ENCODE measurements at regions not wholly inside any gene's neighbourhood (a gene's known extent, or its start where the extent isn't known, plus 50 kb on each side); places are given as distances from the start of the nearest gene placed in this dataset.

- H3K4me3 ChIP-seq (ENCODE audit: insufficient read depth, low read length) = peak overlapping the region; percentile 46
- H3K4me2 ChIP-seq (ENCODE audit: insufficient read depth, low read length) = peak overlapping the region; percentile 78
- no peak overlapping the region for H2AFZ ChIP-seq (ENCODE audit: low read length)
- no peak for TF ChIP-seq CTCF (IDR thresholded peaks at IDR 0.05; ENCODE audit: extremely low read depth, low read depth, low read length)
- no peaks in the 10 kb centered on the region for H3K36me3 ChIP-seq (ENCODE audit: insufficient read depth, low read length)
- no peaks in the 10 kb centered on the region for H3K9me3 ChIP-seq (ENCODE audit: low read depth, low read length)
- peaks cover 72% of the 10 kb centered on the region for H3K4me1 ChIP-seq (ENCODE audit: insufficient read depth, low read length)
- no peaks in the 10 kb centered on the region for H4K20me1 ChIP-seq (ENCODE audit: insufficient read depth, low read length)
- peaks cover 4% of the 10 kb centered on the region for H3K27me3 ChIP-seq (ENCODE audit: insufficient read depth, low read length)
- H3K27ac ChIP-seq (ENCODE audit: low read depth, low read length) = peak overlapping the region; percentile 89
- peaks cover 78% of the 10 kb centered on the region for H3K79me2 ChIP-seq (ENCODE audit: insufficient read depth, low read length)
- no peak for DNase-seq (ENCODE audit: insufficient read length, low spot score, missing footprints)
Measured at GRCh38 chrX:45774961-45775360, 574.3 kb upstream of the DIPK2B start.

DNA sequence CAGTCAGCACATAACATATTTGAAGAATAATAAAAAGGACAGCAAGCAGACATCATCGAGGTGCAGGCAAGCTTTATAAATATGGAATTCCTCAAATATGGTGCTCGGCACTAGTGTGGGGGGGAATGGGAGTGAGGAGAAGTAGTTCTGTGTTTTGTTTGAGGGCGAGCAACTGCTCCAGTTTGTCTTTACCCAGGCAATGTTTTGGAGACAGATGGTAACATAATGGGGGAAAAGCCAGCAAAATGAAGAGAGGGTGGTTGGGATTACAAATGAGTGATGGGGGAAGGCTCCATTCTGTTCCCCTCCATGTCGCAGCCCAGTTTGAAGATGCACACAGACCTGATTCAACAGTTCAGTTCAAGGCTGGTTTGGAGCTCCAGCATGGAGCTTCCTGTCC is 572.9 kb upstream of the DIPK2B start:
- no peak for TF ChIP-seq CTCF (IDR thresholded peaks at IDR 0.05; ENCODE audit: extremely low read depth, low read depth, low read length)
- H3K79me2 ChIP-seq (ENCODE audit: insufficient read depth, low read length) = peaks cover 78% of the 10 kb centered on the region
- no peaks in the 10 kb centered on the region for H4K20me1 ChIP-seq (ENCODE audit: insufficient read depth, low read length)
- H3K9me3 ChIP-seq (ENCODE audit: low read depth, low read length) = no peaks in the 10 kb centered on the region
- no peak overlapping the region for H3K4me3 ChIP-seq (ENCODE audit: insufficient read depth, low read length)
- peak overlapping the region; percentile 27 for H3K27ac ChIP-seq (ENCODE audit: low read depth, low read length)
- H3K27me3 ChIP-seq (ENCODE audit: insufficient read depth, low read length) = no peaks in the 10 kb centered on the region
- peaks cover 70% of the 10 kb centered on the region for H3K4me1 ChIP-seq (ENCODE audit: insufficient read depth, low read length)
- H2AFZ ChIP-seq (ENCODE audit: low read length) = no peak overlapping the region
- DNase-seq (ENCODE audit: insufficient read length, low spot score, missing footprints) = no peak
- H3K4me2 ChIP-seq (ENCODE audit: insufficient read depth, low read length) = no peak overlapping the region
- H3K36me3 ChIP-seq (ENCODE audit: insufficient read depth, low read length) = peaks cover 7% of the 10 kb centered on the region

DNA sequence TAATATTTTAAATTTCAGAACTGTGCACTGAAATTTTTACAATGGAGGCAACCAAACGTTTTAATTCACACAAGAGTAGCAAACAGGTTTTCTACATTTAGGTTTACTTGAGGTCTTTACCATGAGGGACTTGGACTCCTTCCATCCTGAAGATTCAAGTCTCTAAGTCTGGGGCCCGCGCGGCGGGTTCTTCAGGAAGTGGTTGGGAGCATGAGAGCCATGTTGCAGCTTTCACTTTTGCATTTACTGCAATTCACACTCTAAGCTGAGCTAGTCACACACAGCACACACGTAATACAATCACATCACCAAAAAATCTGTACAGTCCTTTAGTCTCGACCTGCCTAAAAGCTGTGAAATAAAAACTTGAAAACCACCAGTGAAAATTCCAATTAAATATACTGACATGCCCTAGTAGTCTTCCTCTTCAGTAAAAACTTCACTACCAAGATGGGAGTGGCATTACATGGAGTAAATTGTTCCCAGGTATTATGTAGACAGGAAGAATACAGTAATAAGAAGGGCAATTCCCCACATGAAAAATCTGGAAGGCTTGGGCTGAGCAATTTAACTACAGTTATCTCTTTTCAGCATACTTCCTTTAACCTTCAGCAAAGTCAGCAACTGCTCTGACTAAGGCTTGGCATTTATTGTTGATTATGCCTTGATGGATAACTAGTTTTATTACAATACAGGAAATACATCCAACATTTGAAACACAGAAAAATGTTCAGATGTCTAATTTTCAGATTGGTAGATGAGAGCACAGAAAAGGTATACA is 571.1 kb upstream of the DIPK2B start:
- DNase-seq (ENCODE audit: insufficient read length, low spot score, missing footprints) = no peak
- H3K4me2 ChIP-seq (ENCODE audit: insufficient read depth, low read length) = peak overlapping the region; percentile 80
- no peaks in the 10 kb centered on the region for H3K9me3 ChIP-seq (ENCODE audit: low read depth, low read length)
- H3K4me3 ChIP-seq (ENCODE audit: insufficient read depth, low read length) = peak overlapping the region; percentile 76
- H3K27me3 ChIP-seq (ENCODE audit: insufficient read depth, low read length) = no peaks in the 10 kb centered on the region
- H3K79me2 ChIP-seq (ENCODE audit: insufficient read depth, low read length) = peaks cover 78% of the 10 kb centered on the region
- no peak for TF ChIP-seq CTCF (IDR thresholded peaks at IDR 0.05; ENCODE audit: extremely low read depth, low read depth, low read length)
- H3K27ac ChIP-seq (ENCODE audit: low read depth, low read length) = peak overlapping the region; percentile 86
- H3K36me3 ChIP-seq (ENCODE audit: insufficient read depth, low read length) = peaks cover 19% of the 10 kb centered on the region
- no peaks in the 10 kb centered on the region for H4K20me1 ChIP-seq (ENCODE audit: insufficient read depth, low read length)
- no peak overlapping the region for H2AFZ ChIP-seq (ENCODE audit: low read length)
- H3K4me1 ChIP-seq (ENCODE audit: insufficient read depth, low read length) = peaks cover 59% of the 10 kb centered on the region

GRCh38 chrX:45771114-45771513 is 570.4 kb upstream of the DIPK2B start:
- H3K36me3 ChIP-seq (ENCODE audit: insufficient read depth, low read length) = peaks cover 25% of the 10 kb centered on the region
- DNase-seq (ENCODE audit: insufficient read length, low spot score, missing footprints) = peak; percentile 62
- H3K9me3 ChIP-seq (ENCODE audit: low read depth, low read length) = no peaks in the 10 kb centered on the region
- peak overlapping the region; percentile 86 for H3K27ac ChIP-seq (ENCODE audit: low read depth, low read length)
- H4K20me1 ChIP-seq (ENCODE audit: insufficient read depth, low read length) = no peaks in the 10 kb centered on the region
- peak overlapping the region; percentile 76 for H3K4me3 ChIP-seq (ENCODE audit: insufficient read depth, low read length)
- H2AFZ ChIP-seq (ENCODE audit: low read length) = no peak overlapping the region
- H3K79me2 ChIP-seq (ENCODE audit: insufficient read depth, low read length) = peaks cover 79% of the 10 kb centered on the region
- H3K4me2 ChIP-seq (ENCODE audit: insufficient read depth, low read length) = peak overlapping the region; percentile 80
- peaks cover 58% of the 10 kb centered on the region for H3K4me1 ChIP-seq (ENCODE audit: insufficient read depth, low read length)
- TF ChIP-seq CTCF (IDR thresholded peaks at IDR 0.05; ENCODE audit: extremely low read depth, low read depth, low read length) = no peak
- H3K27me3 ChIP-seq (ENCODE audit: insufficient read depth, low read length) = no peaks in the 10 kb centered on the region
